OCI-LY1 (cell line): ENCODE measurements at regions not wholly inside any gene's neighbourhood (a gene's known extent, or its start where the extent isn't known, plus 50 kb on each side); places are given as distances from the start of the nearest gene placed in this dataset.

Source experiments
- H2AFZ ChIP-seq: fragments of 200-600 bp; sonication (generic), shearing (Covaris generic); 2 replicates; pipeline ENCODE4 v1.6.0; 2014; ENCODE audit warnings: antibody characterized with exemption, mild to moderate bottlenecking, low read length
- H3F3A ChIP-seq: fragments of 200-600 bp; sonication (generic), shearing (Covaris generic); 2 replicates; pipeline ENCODE4 v1.6.0; 2014; ENCODE audit warnings: mild to moderate bottlenecking, antibody characterized with exemption, low read length, moderate library complexity; ENCODE audit not compliant: insufficient read depth
- H3K27ac ChIP-seq: fragments of 200-600 bp; sonication (generic); 2 replicates; pipeline ENCODE4 v1.5.1; 2014; ENCODE audit warnings: low read length, mixed run types, mild to moderate bottlenecking, low read depth; ENCODE audit not compliant: poor library complexity, severe bottlenecking
- H3K27me3 ChIP-seq: fragments of 200-600 bp; sonication (generic); 2 replicates; pipeline ENCODE4 v1.6.0; 2014; ENCODE audit warnings: antibody characterized with exemption, mild to moderate bottlenecking, low read length, moderate library complexity; ENCODE audit not compliant: insufficient read depth
- H3K36me3 ChIP-seq: fragments of 200-600 bp; sonication (generic); 2 replicates; pipeline ENCODE4 v1.6.1; 2014; ENCODE audit warnings: mild to moderate bottlenecking, antibody characterized with exemption, low read length, moderate library complexity, mixed read lengths; ENCODE audit not compliant: insufficient read depth
- H3K4me1 ChIP-seq: fragments of 200-600 bp; sonication (generic); 2 replicates; pipeline ENCODE4 v1.5.1; 2014; ENCODE audit warnings: mild to moderate bottlenecking, low read length, moderate library complexity; ENCODE audit not compliant: insufficient read depth, severe bottlenecking
- H3K4me2 ChIP-seq: fragments of 200-600 bp; sonication (generic), shearing (Covaris generic); 2 replicates; pipeline ENCODE4 v1.6.1; 2014; ENCODE audit warnings: low read length
- H3K4me3 ChIP-seq: fragments of 200-600 bp; sonication (generic); 2 replicates; pipeline ENCODE4 v1.5.1; 2014; ENCODE audit warnings: low read length, low read depth, mild to moderate bottlenecking, mixed read lengths; ENCODE audit not compliant: poor library complexity, severe bottlenecking
- H3K79me2 ChIP-seq: fragments of 200-600 bp; shearing (Covaris generic); 2 replicates; pipeline ENCODE4 v1.6.1; 2016; ENCODE audit warnings: mixed run types, low read length, mixed read lengths; ENCODE audit not compliant: insufficient read depth
- H3K9ac ChIP-seq: fragments of 200-600 bp; sonication (generic), shearing (Covaris generic); 2 replicates; pipeline ENCODE4 v1.6.1; 2014; ENCODE audit warnings: mild to moderate bottlenecking, low read length, mixed read lengths
- H3K9me2 ChIP-seq: fragments of 200-600 bp; sonication (generic), shearing (Covaris generic); 2 replicates; pipeline ENCODE4 v1.6.1; 2014; ENCODE audit warnings: low read depth, mild to moderate bottlenecking, low read length, mixed read lengths
- H3K9me3 ChIP-seq: fragments of 200-600 bp; shearing (Covaris generic); 2 replicates; pipeline ENCODE4 v1.6.1; 2014; ENCODE audit warnings: low read length, mixed read lengths
- H4K20me1 ChIP-seq: fragments of 200-600 bp; sonication (generic), shearing (Covaris generic); 2 replicates; pipeline ENCODE4 v1.6.0; 2016; ENCODE audit warnings: mild to moderate bottlenecking, low read length; ENCODE audit not compliant: insufficient read depth
- CTCF ChIP-seq: fragments of 200-600 bp; sonication (generic), shearing (Covaris generic); IDR thresholded peaks from 2 replicates; pipeline ENCODE4 v1.5.1; 2017; ENCODE audit warnings: mild to moderate bottlenecking, antibody characterized with exemption, low read length, moderate library complexity, mixed read lengths
- EZH2 ChIP-seq: fragments of 200-600 bp; sonication (generic), shearing (Covaris generic); IDR thresholded peaks from 2 replicates; pipeline ENCODE4 v1.8.0; 2017; ENCODE audit warnings: borderline replicate concordance, mixed run types, mild to moderate bottlenecking, antibody characterized with exemption, low read length, moderate library complexity, mixed read lengths

GRCh38 chr1:209160230-209160629 is 423.3 kb upstream of the CAMK1G start:
- Histone ChIP-seq H3K9ac (no peak overlapping the region), H3K4me2 (no peak overlapping the region), H3K36me3 (no peaks in the 10 kb centered on the region), H2AFZ (no peak overlapping the region), H3K9me2 (no peaks in the 10 kb centered on the region), H4K20me1 (no peaks in the 10 kb centered on the region), H3F3A (no peaks in the 10 kb centered on the region), H3K9me3 (no peaks in the 10 kb centered on the region), H3K79me2 (no peaks in the 10 kb centered on the region), H3K4me1 (no peaks in the 10 kb centered on the region), H3K27me3 (no peaks in the 10 kb centered on the region), H3K27ac (no peak overlapping the region), H3K4me3 (no peak overlapping the region)
- TF ChIP-seq EZH2 (no peak), CTCF (no peak)

- no peaks in the 10 kb centered on the region for H4K20me1 ChIP-seq
- no peaks in the 10 kb centered on the region for H3K4me1 ChIP-seq
- H3K9me2 ChIP-seq = no peaks in the 10 kb centered on the region
- TF ChIP-seq EZH2 = no peak
- no peak for TF ChIP-seq CTCF
- H2AFZ ChIP-seq = no peak overlapping the region
- no peak overlapping the region for H3K9ac ChIP-seq
- no peaks in the 10 kb centered on the region for H3K27me3 ChIP-seq
- no peaks in the 10 kb centered on the region for H3K36me3 ChIP-seq
- no peak overlapping the region for H3K4me2 ChIP-seq
- no peak overlapping the region for H3K27ac ChIP-seq
- no peaks in the 10 kb centered on the region for H3K9me3 ChIP-seq
- H3K79me2 ChIP-seq = no peaks in the 10 kb centered on the region
- no peak overlapping the region for H3K4me3 ChIP-seq
- no peaks in the 10 kb centered on the region for H3F3A ChIP-seq
Observed at GRCh38 chr1:209162651-209163050, 420.9 kb upstream of the CAMK1G start.

DNA sequence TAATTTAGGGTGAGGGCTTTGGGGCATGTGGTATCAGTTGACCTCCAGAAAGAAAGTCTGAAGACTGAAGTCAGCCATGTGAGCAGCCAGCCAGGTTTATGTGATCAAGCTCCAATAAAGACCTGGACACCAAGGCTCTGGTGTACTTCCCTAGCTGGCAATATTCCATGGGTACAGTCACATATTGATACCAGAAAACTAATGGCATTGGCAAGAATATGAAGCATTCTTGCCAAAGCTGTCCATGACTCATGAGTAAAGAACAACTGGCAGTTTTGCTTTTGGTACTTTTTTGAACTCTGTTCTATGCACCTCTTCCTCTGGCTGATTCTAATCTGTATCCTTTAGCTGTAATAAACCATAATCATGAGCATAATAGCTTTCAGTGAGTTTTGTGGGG is 415.3 kb upstream of the CAMK1G start:
- Histone ChIP-seq H3K36me3 (no peaks in the 10 kb centered on the region), H3K9me3 (no peaks in the 10 kb centered on the region), H3K27ac (no peak overlapping the region), H3K27me3 (no peaks in the 10 kb centered on the region), H2AFZ (no peak overlapping the region), H3K79me2 (no peaks in the 10 kb centered on the region), H3K4me1 (no peaks in the 10 kb centered on the region), H3K4me2 (no peak overlapping the region), H3K9me2 (no peaks in the 10 kb centered on the region), H3K4me3 (no peak overlapping the region), H4K20me1 (no peaks in the 10 kb centered on the region), H3K9ac (no peak overlapping the region), H3F3A (no peaks in the 10 kb centered on the region)
- TF ChIP-seq EZH2 = no peak

DNA sequence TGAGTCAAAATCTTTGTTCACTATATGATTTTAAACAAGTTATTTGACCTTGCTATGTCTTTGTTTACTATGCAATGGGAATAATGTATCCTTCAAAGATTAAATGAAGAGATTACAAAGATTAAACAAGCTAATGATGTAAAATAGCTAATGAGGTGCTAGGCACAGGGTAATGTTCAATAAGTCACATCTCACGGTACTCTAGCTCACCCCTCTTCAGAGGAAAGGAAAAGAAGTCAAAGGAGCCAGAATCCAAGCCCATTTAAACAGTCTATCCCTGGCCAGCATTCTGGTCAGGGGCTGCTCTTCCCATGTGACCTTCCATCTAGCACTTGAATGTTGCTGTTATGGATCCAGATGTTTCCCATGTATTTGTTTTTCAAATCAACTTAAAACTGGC is 412.4 kb upstream of the CAMK1G start:
- Histone ChIP-seq H3K4me2 (no peak overlapping the region), H3K9me3 (no peaks in the 10 kb centered on the region), H3K4me1 (no peaks in the 10 kb centered on the region), H3F3A (no peaks in the 10 kb centered on the region), H3K79me2 (no peaks in the 10 kb centered on the region), H3K27ac (no peak overlapping the region), H3K27me3 (no peaks in the 10 kb centered on the region), H3K9ac (no peak overlapping the region), H2AFZ (no peak overlapping the region), H3K4me3 (no peak overlapping the region), H4K20me1 (no peaks in the 10 kb centered on the region), H3K36me3 (no peaks in the 10 kb centered on the region), H3K9me2 (no peaks in the 10 kb centered on the region)
- TF ChIP-seq EZH2 = no peak
- no peak for TF ChIP-seq CTCF
